Pons (tissue), 1 donor: ENCODE measurements at regions not wholly inside any gene's neighbourhood (a gene's known extent, or its start where the extent isn't known, plus 50 kb on each side); places are given as distances from the start of the nearest gene placed in this dataset.
"Not testable (repeated sequence)": the region's sequence is repeated elsewhere in the genome, so short reads cannot be mapped to it uniquely, and the experiment has no call there.

Experiments used
- DNase-seq: peaks from one replicate; pipeline ENCODE4 v3.0.0-alpha.2; 2016; ENCODE audit warnings: low spot score

GRCh38 chr7:69439636-69440325 is 158.5 kb upstream of the AUTS2 start:
- DNase-seq, result no peak

DNA sequence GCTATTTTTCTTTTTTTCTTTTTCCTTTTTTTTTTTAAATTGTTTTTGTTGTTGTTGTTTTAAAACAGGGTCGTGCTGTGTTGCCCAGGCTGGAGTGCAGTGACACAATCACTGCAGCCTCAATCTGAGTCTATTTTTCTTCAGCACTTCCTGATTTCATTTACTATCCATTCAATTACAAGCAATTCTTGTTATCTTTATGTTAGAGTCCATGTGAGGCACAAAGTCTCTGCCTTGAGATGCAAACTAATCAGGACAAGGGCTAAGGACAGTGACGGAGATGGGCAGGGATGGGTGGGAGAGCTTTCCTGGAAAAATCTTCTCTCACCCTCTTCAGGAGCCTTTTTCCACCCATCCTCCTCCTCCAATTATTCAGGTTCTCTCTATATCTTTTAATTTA is 157.3 kb upstream of the AUTS2 start:
- no peak for DNase-seq

- no peak for DNase-seq
Observed at GRCh38 chr7:69443136-69443535, 155.1 kb upstream of the AUTS2 start.

DNA sequence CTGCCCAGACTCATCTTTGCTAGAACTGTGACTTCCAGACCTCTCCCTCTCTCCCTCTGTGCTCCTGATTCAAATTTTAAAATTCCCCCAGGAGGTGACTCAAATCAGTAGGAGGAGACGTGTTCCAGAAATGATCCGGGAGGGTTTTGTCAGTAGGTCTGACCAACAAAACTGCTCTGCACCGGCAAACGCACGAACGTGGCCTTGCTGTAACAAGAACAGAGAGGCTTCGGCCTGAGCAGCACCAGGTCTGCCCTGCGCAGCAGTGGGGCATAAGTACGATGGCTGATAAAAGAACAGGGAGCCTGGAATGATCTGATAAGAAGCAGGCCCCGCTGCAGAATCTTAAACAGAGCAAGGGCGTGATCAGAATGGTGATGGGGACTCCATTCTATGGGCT is 152.7 kb upstream of the AUTS2 start:
- no peak for DNase-seq

GRCh38 chr7:69446213-69446612 is 152.1 kb upstream of the AUTS2 start:
- not testable (repeated sequence) for DNase-seq

DNA sequence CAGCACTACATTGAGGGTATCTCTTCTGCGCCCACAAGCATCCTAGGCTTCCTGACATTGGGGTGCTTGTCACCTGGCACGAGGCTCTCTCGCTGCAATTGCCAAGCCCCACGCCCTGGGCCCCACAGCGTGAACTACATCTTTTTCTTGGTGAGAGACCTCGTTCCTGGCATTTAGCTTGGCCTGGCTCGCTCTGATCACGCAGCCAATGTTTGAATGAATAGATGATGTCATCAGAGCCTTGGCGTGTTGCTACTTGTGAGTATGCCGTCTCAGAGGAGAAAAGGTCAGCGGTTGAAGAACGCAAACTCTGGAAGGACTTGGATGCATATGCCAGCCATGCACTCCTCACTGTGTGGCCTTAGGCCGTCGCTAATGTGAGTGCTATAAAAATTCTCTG is 150.2 kb upstream of the AUTS2 start:
- no peak for DNase-seq

DNA sequence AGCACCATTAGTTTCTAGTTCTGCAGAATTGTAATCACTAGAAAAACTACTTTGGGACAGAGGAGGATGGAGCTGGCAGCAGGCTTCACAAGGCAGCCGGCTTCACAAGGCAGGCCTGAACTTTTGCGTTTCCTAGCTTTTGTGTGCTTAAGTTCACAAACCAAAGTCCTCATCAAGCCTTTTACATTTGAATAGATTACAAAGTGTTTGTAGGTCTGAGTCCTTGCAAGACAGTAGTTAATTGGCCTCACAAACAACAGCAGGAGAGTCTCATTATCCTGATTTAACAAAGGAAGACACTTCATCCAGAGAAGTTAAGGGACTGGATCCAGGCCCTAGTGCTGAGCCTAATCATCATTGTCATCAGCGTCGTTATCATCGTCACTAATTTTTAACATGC is 147.8 kb upstream of the AUTS2 start:
- no peak for DNase-seq

GRCh38 chr7:69451715-69452114 is 146.6 kb upstream of the AUTS2 start:
- DNase-seq, result no peak

GRCh38 chr7:69452797-69453196 is 145.5 kb upstream of the AUTS2 start:
- DNase-seq, result no peak

GRCh38 chr7:69457595-69458504 is 140.4 kb upstream of the AUTS2 start:
- no peak for DNase-seq

DNA sequence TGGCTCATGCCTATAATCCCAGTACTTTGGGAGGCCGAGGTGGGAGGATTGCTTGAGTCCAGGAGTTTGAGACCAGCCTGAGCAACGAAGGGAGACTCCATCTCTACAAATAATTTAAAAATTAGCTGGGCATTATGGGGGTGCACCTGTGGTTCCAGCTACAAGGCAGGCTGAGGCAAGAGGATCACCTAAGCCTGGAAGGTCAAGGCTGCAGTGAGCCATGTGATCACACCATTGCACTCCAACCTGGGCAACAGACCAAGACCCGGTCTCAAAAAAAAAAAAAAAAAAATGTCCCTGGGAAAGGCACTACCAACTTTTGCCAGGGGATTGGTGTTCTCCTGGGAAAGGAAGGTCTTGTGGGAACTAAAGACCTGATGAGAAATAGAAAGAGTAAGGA is 134.2 kb upstream of the AUTS2 start:
- no peak for DNase-seq

- no peak for DNase-seq
Observed at GRCh38 chr7:69465262-69465661, 133.0 kb upstream of the AUTS2 start.

DNA sequence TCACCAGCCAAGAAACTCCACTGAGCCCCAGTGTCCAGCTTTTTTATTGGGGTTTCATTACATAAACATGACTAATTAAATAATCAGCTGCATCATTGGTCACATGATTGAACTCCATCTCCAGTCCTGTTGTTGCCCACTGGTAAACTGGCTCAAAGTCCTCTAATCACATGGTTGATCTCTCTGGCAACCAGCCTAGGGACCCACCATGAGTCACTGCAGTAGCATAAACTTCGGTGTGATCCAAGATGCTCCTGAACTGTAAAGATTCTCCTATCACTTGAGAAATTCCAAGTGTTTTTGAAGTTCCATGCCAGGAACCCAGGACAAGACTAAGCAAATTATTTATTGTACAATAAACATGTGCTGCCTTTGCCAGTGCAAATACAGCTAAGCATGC is 130.4 kb upstream of the AUTS2 start:
- no peak for DNase-seq

DNA sequence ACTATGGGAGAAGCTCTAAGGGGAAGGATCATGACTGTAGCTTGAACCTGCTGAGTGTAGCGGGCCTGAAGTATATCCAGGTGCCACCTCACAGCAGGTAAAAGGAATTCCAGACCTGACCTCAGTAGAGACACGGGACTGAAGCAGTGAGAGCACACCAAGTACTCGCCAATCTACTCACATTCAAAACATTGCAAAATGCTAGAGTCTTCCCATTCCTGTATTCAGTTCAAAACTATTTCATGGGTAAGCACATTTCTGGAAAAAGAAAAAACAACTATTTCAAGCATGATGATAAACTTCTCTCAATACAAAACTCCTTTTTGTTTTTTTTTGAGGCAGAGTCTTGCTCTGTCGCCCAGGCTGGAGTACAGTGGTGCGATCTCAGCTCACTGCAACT is 121.9 kb upstream of the AUTS2 start:
- no peak for DNase-seq

- DNase-seq, result no peak
Observed at GRCh38 chr7:69482676-69483075, 115.6 kb upstream of the AUTS2 start.

DNA sequence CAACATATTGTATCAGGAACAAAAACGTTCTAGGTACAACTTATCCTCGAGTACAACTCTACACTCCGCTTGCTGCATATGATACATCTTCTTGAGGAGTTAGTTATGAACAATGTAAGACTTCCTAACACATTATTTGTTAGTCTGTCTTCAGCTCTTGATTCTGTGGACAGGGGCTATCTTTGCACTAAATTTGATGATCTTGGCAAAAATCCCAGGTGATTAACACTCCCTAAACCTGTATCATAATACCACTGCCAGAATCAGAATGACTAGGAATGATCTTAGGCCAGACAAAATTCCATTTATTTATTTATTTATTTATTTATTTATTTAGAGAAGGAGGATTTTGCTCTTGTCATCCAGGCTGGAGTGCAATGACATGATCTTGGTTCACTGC is 108.7 kb upstream of the AUTS2 start:
- no peak for DNase-seq

- no peak for DNase-seq
Observed at GRCh38 chr7:69498671-69499070, 99.6 kb upstream of the AUTS2 start.

DNA sequence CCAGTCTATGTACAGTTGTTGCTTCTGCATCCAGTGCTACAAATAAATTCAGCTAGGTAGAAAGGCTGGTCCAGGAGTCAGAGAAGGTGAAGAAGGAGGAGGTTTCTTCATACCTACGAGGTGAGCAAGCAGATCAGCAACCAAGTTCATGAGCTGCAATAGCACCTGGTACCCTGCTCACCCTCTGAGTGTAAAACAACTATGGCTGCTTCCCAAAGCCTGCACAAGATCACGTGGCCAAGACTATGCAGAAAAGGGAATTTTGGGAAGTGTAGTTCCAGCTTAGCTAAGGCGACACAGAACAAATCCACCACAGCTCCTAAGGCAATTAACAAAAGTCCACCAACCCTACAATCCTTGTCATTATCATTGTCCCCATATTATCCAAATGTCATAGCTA is 95.9 kb upstream of the AUTS2 start:
- no peak for DNase-seq

- no peak for DNase-seq
Observed at GRCh38 chr7:69504733-69505420, 93.4 kb upstream of the AUTS2 start.

DNA sequence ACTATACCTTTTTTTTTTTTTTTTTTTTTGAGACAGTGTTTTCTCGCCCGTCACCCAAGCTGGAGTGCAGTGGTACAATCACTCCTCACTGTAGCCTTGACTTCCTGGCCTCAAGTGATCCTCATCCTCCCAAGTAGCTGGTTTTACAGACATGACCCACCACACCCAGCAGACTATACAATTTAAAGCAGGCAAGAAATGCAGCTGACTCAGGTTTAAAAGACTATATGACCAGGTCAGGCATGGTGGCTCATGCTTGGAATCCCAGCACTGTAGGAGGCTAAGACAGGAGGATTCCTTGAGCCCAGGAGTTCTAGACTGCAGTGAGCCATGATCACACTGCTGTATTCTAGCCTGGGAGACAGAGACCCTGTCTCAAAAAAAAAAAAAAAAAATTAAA is 89.5 kb upstream of the AUTS2 start:
- DNase-seq, result no peak

GRCh38 chr7:69510114-69510513 is 88.2 kb upstream of the AUTS2 start:
- DNase-seq, result no peak

- no peak for DNase-seq
Observed at GRCh38 chr7:69515495-69516212, 82.6 kb upstream of the AUTS2 start.
